T follicular helper cell (primary cell): ENCODE measurements at regions not wholly inside any gene's neighbourhood (a gene's known extent, or its start where the extent isn't known, plus 50 kb on each side); places are given as distances from the start of the nearest gene placed in this dataset.
"Not testable (repeated sequence)": the region's sequence is repeated elsewhere in the genome, so short reads cannot be mapped to it uniquely, and the experiment has no call there.

Experiments
- DNase-seq: peaks from one replicate; pipeline ENCODE4 v3.0.0-alpha.2; 2020; ENCODE audit warnings: low read depth

GRCh38 chr12:111154147-111154834 is 214.6 kb downstream of the PHETA1 start:
- no peak for DNase-seq

- DNase-seq, result no peak
These were observed 216.3 kb downstream of the PHETA1 start for GRCh38 chr12:111152561-111152960.

GRCh38 chr12:111150921-111151840 is 217.7 kb downstream of the PHETA1 start:
- no peak for DNase-seq

- DNase-seq, result no peak
These were observed 218.5 kb downstream of the PHETA1 start for GRCh38 chr12:111150360-111150759.

GRCh38 chr12:111149299-111149698 is 219.6 kb downstream of the PHETA1 start:
- no peak for DNase-seq

GRCh38 chr12:111148005-111148404 is 220.9 kb downstream of the PHETA1 start:
- no peak for DNase-seq

GRCh38 chr12:111143271-111143670 is 222.9 kb upstream of the MYL2 start:
- no peak for DNase-seq

- no peak for DNase-seq
These were observed 220.8 kb upstream of the MYL2 start for GRCh38 chr12:111141205-111141604.

- DNase-seq, result no peak
These were observed 217.6 kb upstream of the MYL2 start for GRCh38 chr12:111138016-111138415.

GRCh38 chr12:111135293-111135832 is 215.0 kb upstream of the MYL2 start:
- DNase-seq, result no peak

GRCh38 chr12:111130336-111130735 is 210.0 kb upstream of the MYL2 start:
- DNase-seq, result no peak

- DNase-seq, result no peak
These were observed 208.9 kb upstream of the MYL2 start for GRCh38 chr12:111129149-111129767.

- no peak for DNase-seq
These were observed 206.0 kb upstream of the MYL2 start for GRCh38 chr12:111126331-111126730.

- no peak for DNase-seq
These were observed 203.8 kb upstream of the MYL2 start for GRCh38 chr12:111124183-111124582.

GRCh38 chr12:111123390-111123789 is 203.0 kb upstream of the MYL2 start:
- no peak for DNase-seq

GRCh38 chr12:111122458-111122878 is 202.1 kb upstream of the MYL2 start:
- DNase-seq, result no peak

- no peak for DNase-seq
These were observed 201.5 kb upstream of the MYL2 start for GRCh38 chr12:111121840-111122239.

GRCh38 chr12:111120578-111120977 is 200.2 kb upstream of the MYL2 start:
- no peak for DNase-seq

- no peak for DNase-seq
These were observed 196.6 kb upstream of the MYL2 start for GRCh38 chr12:111117017-111117416.

GRCh38 chr12:111113313-111113712 is 192.9 kb upstream of the MYL2 start:
- not testable (repeated sequence) for DNase-seq

- DNase-seq, result no peak
These were observed 192.1 kb upstream of the MYL2 start for GRCh38 chr12:111112311-111113098.

- no peak for DNase-seq
These were observed 191.3 kb upstream of the MYL2 start for GRCh38 chr12:111111681-111112080.
